ENCODE measurements at regions not wholly inside any gene's neighbourhood (a gene's known extent, or its start where the extent isn't known, plus 50 kb on each side); places are given as distances from the start of the nearest gene placed in this dataset.

GRCh38 chr10:28135258-28135657, 136.4 kb upstream of the ODAD2 start:
- no peak for TF ChIP-seq CTCF (IDR thresholded peaks at IDR 0.05; ENCODE audit: control extremely low read depth, extremely low read depth)
- Histone ChIP-seq H3K9ac (ENCODE audit: insufficient read depth in 1 of 2, low read length in 2 of 2) (no peak overlapping the region), H3K27ac (ENCODE audit: low read depth in 1 of 2, low read length in 1 of 2) (no peak overlapping the region), H3K9me3 (ENCODE audit: control insufficient read depth in 4 of 4, insufficient read depth in 3 of 4, low read length in 3 of 4) (peaks cover 0 to 13% (median 2%) of the 10 kb centered on the region in 4 donors), H3K36me3 (ENCODE audit: control insufficient read depth in 4 of 4, insufficient read depth in 4 of 4, low read length in 4 of 4) (no peaks in the 10 kb centered on the region), H3K4me3 (no peak overlapping the region), H3K4me1 (ENCODE audit: control insufficient read depth in 5 of 5, insufficient read depth in 5 of 5, low read length in 5 of 5) (peaks cover 0 to 2% (median 0%) of the 10 kb centered on the region in 5 donors), H3K27me3 (ENCODE audit: control insufficient read depth in 3 of 3, insufficient read depth in 3 of 3, low read length in 2 of 3) (no peaks in the 10 kb centered on the region)
- ATAC-seq (ENCODE audit: insufficient read depth, low FRiP score), result no peak
- DNase-seq, result no peak

GRCh38 chr10:28130267-28130666, 131.4 kb upstream of the ODAD2 start:
- no peak overlapping the region for H3K4me3 ChIP-seq
- DNase-seq (no peak), ATAC-seq (ENCODE audit: insufficient read depth, low FRiP score) (no peak)
- H3K9me3 ChIP-seq (ENCODE audit: control insufficient read depth in 4 of 4, insufficient read depth in 3 of 4, low read length in 3 of 4), result peaks cover 0 to 2% (median 0%) of the 10 kb centered on the region in 4 donors
- no peak overlapping the region for H3K27ac ChIP-seq (ENCODE audit: low read depth in 1 of 2, low read length in 1 of 2)
- H3K27me3 ChIP-seq (ENCODE audit: control insufficient read depth in 3 of 3, insufficient read depth in 3 of 3, low read length in 2 of 3), result no peaks in the 10 kb centered on the region
- peaks cover 0 to 2% (median 0%) of the 10 kb centered on the region in 5 donors for H3K4me1 ChIP-seq (ENCODE audit: control insufficient read depth in 5 of 5, insufficient read depth in 5 of 5, low read length in 5 of 5)
- 58 to 78% methylated on average over 3 of the region's 3 CpGs for WGBS, 2 donors
- H3K9ac ChIP-seq (ENCODE audit: insufficient read depth in 1 of 2, low read length in 2 of 2), result no peak overlapping the region
- peaks cover 0 to 1% (median 0%) of the 10 kb centered on the region in 4 donors for H3K36me3 ChIP-seq (ENCODE audit: control insufficient read depth in 4 of 4, insufficient read depth in 4 of 4, low read length in 4 of 4)
- no peak for TF ChIP-seq CTCF (IDR thresholded peaks at IDR 0.05; ENCODE audit: control extremely low read depth, extremely low read depth)

- 96% methylated on average over 3 of the region's 3 CpGs for WGBS, 2 donors
- Histone ChIP-seq H3K4me3 (no peak overlapping the region), H3K9ac (ENCODE audit: insufficient read depth in 1 of 2, low read length in 2 of 2) (no peak overlapping the region), H3K9me3 (ENCODE audit: control insufficient read depth in 4 of 4, insufficient read depth in 3 of 4, low read length in 3 of 4) (peaks cover 0 to 2% (median 0%) of the 10 kb centered on the region in 4 donors), H3K27ac (ENCODE audit: low read depth in 1 of 2, low read length in 1 of 2) (no peak overlapping the region), H3K36me3 (ENCODE audit: control insufficient read depth in 4 of 4, insufficient read depth in 4 of 4, low read length in 4 of 4) (peaks cover 0 to 1% (median 0%) of the 10 kb centered on the region in 4 donors), H3K27me3 (ENCODE audit: control insufficient read depth in 3 of 3, insufficient read depth in 3 of 3, low read length in 2 of 3) (no peaks in the 10 kb centered on the region), H3K4me1 (ENCODE audit: control insufficient read depth in 5 of 5, insufficient read depth in 5 of 5, low read length in 5 of 5) (peaks cover 0 to 2% (median 0%) of the 10 kb centered on the region in 5 donors)
- no peak for TF ChIP-seq CTCF (IDR thresholded peaks at IDR 0.05; ENCODE audit: control extremely low read depth, extremely low read depth)
- no peak for ATAC-seq (ENCODE audit: insufficient read depth, low FRiP score)
- no peak for DNase-seq
Observed at GRCh38 chr10:28127881-28128280, 129.0 kb upstream of the ODAD2 start.

- no peaks in the 10 kb centered on the region for H3K27me3 ChIP-seq (ENCODE audit: control insufficient read depth in 3 of 3, insufficient read depth in 3 of 3, low read length in 2 of 3)
- H3K27ac ChIP-seq (ENCODE audit: low read depth in 1 of 2, low read length in 1 of 2), result no peak overlapping the region
- H3K4me1 ChIP-seq (ENCODE audit: control insufficient read depth in 5 of 5, insufficient read depth in 5 of 5, low read length in 5 of 5), result peaks cover 0 to 2% (median 0%) of the 10 kb centered on the region in 5 donors
- no peak overlapping the region for H3K9ac ChIP-seq (ENCODE audit: insufficient read depth in 1 of 2, low read length in 2 of 2)
- ATAC-seq (ENCODE audit: insufficient read depth, low FRiP score), result no peak
- peaks cover 0 to 2% (median 0%) of the 10 kb centered on the region in 4 donors for H3K9me3 ChIP-seq (ENCODE audit: control insufficient read depth in 4 of 4, insufficient read depth in 3 of 4, low read length in 3 of 4)
- H3K4me3 ChIP-seq, result no peak overlapping the region
- no peak for TF ChIP-seq CTCF (IDR thresholded peaks at IDR 0.05; ENCODE audit: control extremely low read depth, extremely low read depth)
- H3K36me3 ChIP-seq (ENCODE audit: control insufficient read depth in 4 of 4, insufficient read depth in 4 of 4, low read length in 4 of 4), result peaks cover 0 to 2% (median under 1%) of the 10 kb centered on the region in 4 donors
- DNase-seq, result peak in 2 of 3 donors; percentile 33 to 71
Observed at GRCh38 chr10:28125701-28126100, 126.8 kb upstream of the ODAD2 start.

Data from lung (tissue), 11 donors.